Hepatocyte (in vitro differentiated cells): ENCODE measurements at regions not wholly inside any gene's neighbourhood (a gene's known extent, or its start where the extent isn't known, plus 50 kb on each side); places are given as distances from the start of the nearest gene placed in this dataset.

Experiments
- CTCF ChIP-seq: fragments of 200-600 bp; sonication (generic); IDR thresholded peaks from 2 replicates; pipeline ENCODE4 v1.5.1; 2016; ENCODE audit warnings: antibody characterized with exemption, mild to moderate bottlenecking; ENCODE audit not compliant: poor library complexity
- EZH2 ChIP-seq: fragments of 200-600 bp; sonication (generic); IDR thresholded peaks from 2 replicates; pipeline ENCODE4 v1.6.1; 2016; ENCODE audit warnings: antibody characterized with exemption, mild to moderate bottlenecking, borderline replicate concordance
- EZH2phosphoT487 ChIP-seq: fragments of 200-600 bp; sonication (generic); IDR thresholded peaks from one replicate; pipeline ENCODE4 v1.6.1; 2018; ENCODE audit warnings: antibody characterized with exemption, mild to moderate bottlenecking, low read depth, moderate library complexity; ENCODE audit not compliant: unreplicated experiment, severe bottlenecking

- no peak for TF ChIP-seq CTCF
- no peak for TF ChIP-seq EZH2
- TF ChIP-seq EZH2phosphoT487 = no peak
These were observed 170.1 kb upstream of the RTL1 start for GRCh38 chr14:101073598-101073965.
